SU-DHL-6 (cell line): ENCODE measurements at regions not wholly inside any gene's neighbourhood (a gene's known extent, or its start where the extent isn't known, plus 50 kb on each side); places are given as distances from the start of the nearest gene placed in this dataset.

Experiments used
- H2AFZ ChIP-seq: fragments of 200-600 bp; sonication (generic); 2 replicates; pipeline ENCODE4 v1.6.1; 2014; ENCODE audit warnings: low read depth, mild to moderate bottlenecking, moderate library complexity, mixed read lengths, antibody characterized with exemption, low read length; ENCODE audit not compliant: severe bottlenecking
- H3F3A ChIP-seq: fragments of 200-600 bp; shearing (Covaris generic); 2 replicates; pipeline ENCODE4 v1.6.0; 2016; ENCODE audit warnings: antibody characterized with exemption, mild to moderate bottlenecking; ENCODE audit not compliant: insufficient read depth
- H3K27ac ChIP-seq: fragments of 200-600 bp; sonication (generic); 2 replicates; pipeline ENCODE4 v1.5.1; 2016; ENCODE audit warnings: low read depth, mild to moderate bottlenecking, low read length, moderate library complexity, mixed read lengths
- H3K27me3 ChIP-seq: fragments of 200-600 bp; sonication (generic), shearing (Covaris generic); 2 replicates; pipeline ENCODE4 v1.6.0; 2014; ENCODE audit warnings: mild to moderate bottlenecking, low read length
- H3K36me3 ChIP-seq: fragments of 200-600 bp; sonication (generic); 2 replicates; pipeline ENCODE4 v1.6.1; 2014; ENCODE audit warnings: mild to moderate bottlenecking, low read length, mixed read lengths
- H3K4me2 ChIP-seq: fragments of 300-600, 200-600 bp; shearing (Covaris generic), sonication (generic); 2 replicates; pipeline ENCODE4 v1.6.0; 2014; ENCODE audit warnings: low read length, low read depth, mild to moderate bottlenecking; ENCODE audit not compliant: poor library complexity, severe bottlenecking
- H3K4me3 ChIP-seq: fragments of 200-600 bp; sonication (generic); 2 replicates; pipeline ENCODE4 v1.5.1; 2014; ENCODE audit warnings: antibody characterized with exemption, low read length, mild to moderate bottlenecking, mixed read lengths; ENCODE audit not compliant: insufficient read depth, poor library complexity, severe bottlenecking
- H3K79me2 ChIP-seq: fragments of 200-600 bp; sonication (generic); 2 replicates; pipeline ENCODE4 v1.6.1; 2014; ENCODE audit warnings: mild to moderate bottlenecking, low read length, moderate library complexity; ENCODE audit not compliant: insufficient read depth
- H3K9ac ChIP-seq: fragments of 200-600 bp; sonication (generic); 2 replicates; pipeline ENCODE4 v1.7.0; 2014; ENCODE audit warnings: mild to moderate bottlenecking, low read length
- H3K9me2 ChIP-seq: fragments of 200-600 bp; sonication (generic); replicated peaks from 2 replicates; pipeline ENCODE4 v1.6.1; 2014; ENCODE audit warnings: low read length; ENCODE audit not compliant: insufficient read depth
- H3K9me3 ChIP-seq: fragments of 200-600 bp; sonication (generic); 2 replicates; pipeline ENCODE4 v1.6.1; 2014; ENCODE audit warnings: low read length, mixed read lengths; ENCODE audit not compliant: insufficient read depth
- H4K20me1 ChIP-seq: fragments of 200-600 bp; sonication (generic); 2 replicates; pipeline ENCODE4 v1.6.1; 2014; ENCODE audit warnings: low read depth, mild to moderate bottlenecking, antibody characterized with exemption, low read length, moderate library complexity, mixed read lengths
- CTCF ChIP-seq: fragments of 200-600 bp; sonication (generic); IDR thresholded peaks from one replicate; pipeline ENCODE4 v1.5.1; 2017; ENCODE audit warnings: antibody characterized with exemption, mild to moderate bottlenecking, low read length, moderate library complexity; ENCODE audit not compliant: insufficient read depth, poor library complexity, severe bottlenecking
- EZH2phosphoT487 ChIP-seq: fragments of 200-600 bp; sonication (generic), shearing (Covaris generic); conservative IDR thresholded peaks from 2 replicates; pipeline ENCODE4 v1.6.1; 2018; ENCODE audit warnings: mild to moderate bottlenecking, antibody characterized with exemption, low read length, moderate library complexity, mixed read lengths

- Histone ChIP-seq H2AFZ (no peak overlapping the region), H3K27ac (no peak overlapping the region), H3K4me2 (no peak overlapping the region), H3K4me3 (no peak overlapping the region), H3F3A (no peaks in the 10 kb centered on the region), H3K79me2 (no peaks in the 10 kb centered on the region), H3K9ac (no peak overlapping the region), H3K27me3 (no peaks in the 10 kb centered on the region), H4K20me1 (no peaks in the 10 kb centered on the region), H3K9me2 (no peaks in the 10 kb centered on the region), H3K9me3 (no peaks in the 10 kb centered on the region), H3K36me3 (no peaks in the 10 kb centered on the region)
- TF ChIP-seq CTCF (no peak), EZH2phosphoT487 (no peak)
Measured at GRCh38 chr4:73312967-73313366, 54.4 kb upstream of the ANKRD17 start.

GRCh38 chr4:73311428-73311827 lies 52.8 kb upstream of the ANKRD17 start:
- H3K27me3 ChIP-seq: no peaks in the 10 kb centered on the region
- H4K20me1 ChIP-seq: no peaks in the 10 kb centered on the region
- no peaks in the 10 kb centered on the region for H3K9me3 ChIP-seq
- H3K9ac ChIP-seq: no peak overlapping the region
- no peak for TF ChIP-seq EZH2phosphoT487
- no peak for TF ChIP-seq CTCF
- H3K4me3 ChIP-seq: no peak overlapping the region
- no peak overlapping the region for H3K27ac ChIP-seq
- no peak overlapping the region for H3K4me2 ChIP-seq
- no peaks in the 10 kb centered on the region for H3K79me2 ChIP-seq
- no peaks in the 10 kb centered on the region for H3K9me2 ChIP-seq
- no peaks in the 10 kb centered on the region for H3F3A ChIP-seq
- H2AFZ ChIP-seq: no peak overlapping the region
- H3K36me3 ChIP-seq: no peaks in the 10 kb centered on the region

- Histone ChIP-seq H3F3A (no peaks in the 10 kb centered on the region), H3K4me3 (no peak overlapping the region), H3K9ac (no peak overlapping the region), H3K36me3 (no peaks in the 10 kb centered on the region), H3K9me2 (no peaks in the 10 kb centered on the region), H3K27me3 (no peaks in the 10 kb centered on the region), H3K27ac (no peak overlapping the region), H4K20me1 (no peaks in the 10 kb centered on the region), H3K4me2 (no peak overlapping the region), H3K9me3 (no peaks in the 10 kb centered on the region), H3K79me2 (no peaks in the 10 kb centered on the region), H2AFZ (no peak overlapping the region)
- TF ChIP-seq CTCF: no peak
- no peak for TF ChIP-seq EZH2phosphoT487
Measured at GRCh38 chr4:73309211-73309610, 50.6 kb upstream of the ANKRD17 start.
